Adrenal gland (tissue), 9 donors: ENCODE measurements at regions not wholly inside any gene's neighbourhood (a gene's known extent, or its start where the extent isn't known, plus 50 kb on each side); places are given as distances from the start of the nearest gene placed in this dataset.

Experiments used
- DNase-seq, 7 donors: peaks; one replicate each; pipeline ENCODE4 v3.0.0-alpha.2; 2019 to 2020
- H3K27ac ChIP-seq, 5 donors: fragments of 200-600 bp; sonication (generic) in 4 of 5; 1 replicate in 3 of 5; 2 replicates in 2 of 5; pipeline versions ENCODE4 v1.5.1 to v1.8.0; 2016 to 2020; ENCODE audit warnings: mild to moderate bottlenecking in 1 of 5
- H3K27me3 ChIP-seq: fragments of 200-600 bp; 2 replicates; pipeline ENCODE4 v1.8.0; 2021
- H3K36me3 ChIP-seq, 2 donors: fragments of 200-600 bp; replicated peaks in 1 of 2; 1 replicate in 1 of 2; 2 replicates in 1 of 2; pipeline versions ENCODE4 v1.5.1 to v1.8.0; 2018 to 2022
- H3K4me1 ChIP-seq, 2 donors: fragments of 200-600 bp; replicated peaks in 1 of 2; 1 replicate in 1 of 2; 2 replicates in 1 of 2; pipeline versions ENCODE4 v1.5.1 to v1.8.0; 2018 to 2021
- H3K4me3 ChIP-seq, 4 donors: fragments of 200-600 bp; sonication (generic) in 3 of 4; one replicate each; pipeline ENCODE4 v1.5.1; 2016 to 2018
- H3K9me3 ChIP-seq, 3 donors: fragments of 200-600 bp; sonication (generic) in 1 of 3; replicated peaks in 1 of 3; 1 replicate in 2 of 3; 2 replicates in 1 of 3; pipeline versions ENCODE4 v1.5.1 to v1.8.0; 2016 to 2021
- CTCF ChIP-seq, 6 experiments: fragments of 450-650 bp in 4 of 6; fragments of 200-600 bp in 2 of 6; sonication (generic) in 1 of 6; IDR thresholded peaks; 1 replicate in 5 of 6; 2 replicates in 1 of 6; pipeline versions ENCODE4 v1.5.1 to v1.8.0; 2016 to 2021; ENCODE audit warnings: antibody characterized with exemption in 6 of 6, mild to moderate bottlenecking in 2 of 6, moderate library complexity in 1 of 6
- POLR2A ChIP-seq, 2 donors: fragments of 450-650 bp; IDR thresholded peaks; one replicate each; pipeline ENCODE4 v1.6.1; 2017; ENCODE audit warnings: antibody characterized with exemption in 2 of 2, mild to moderate bottlenecking in 2 of 2, moderate library complexity in 1 of 2
- WGBS, 4 donors: extraction: QIAGEN DNeasy Blood & Tissue Kit in 2 of 4; methylation state at CpG; one replicate each; pipeline versions ENCODE4 v1.1.5 to v1.1.7; 2013 to 2017; 5-methylcytosine and 5-hydroxymethylcytosine counted together
- intact Hi-C, 2 donors: fragments of 100-400 bp; cut with DNase I; formaldehyde crosslinking; loops; one replicate each; pipeline versions ENCODE4 v1.14.1 to v1.15.0; 2022 to 2023
- donor health status: healthy with polysubstance abuse.
- donor health status: Bipolar disorder and iron deficiency.
- donor health status: DM: yes; HTN: yes; CAD: no.
- donor health status: DM: no; HTN: no; CAD: no.
- donor health status: DM: no; HTN: no; CAD: no.

GRCh38 chr20:10902576-10903282 lies 228.9 kb upstream of the JAG1 start:
- no peak for DNase-seq
- no peak overlapping the region for H3K4me3 ChIP-seq
- TF ChIP-seq POLR2A (IDR thresholded peaks at IDR 0.05), result no peak
- TF ChIP-seq CTCF (IDR thresholded peaks at IDR 0.05), result no peak
- H3K27ac ChIP-seq, result no peak overlapping the region
- intact Hi-C loops, result no loop called here
- H3K36me3 ChIP-seq, result no peaks in the 10 kb centered on the region
- H3K27me3 ChIP-seq, result no peaks in the 10 kb centered on the region
- no peaks in the 10 kb centered on the region for H3K9me3 ChIP-seq
- WGBS, 4 donors, result 50 to 74% (median 71%) methylated on average over 1 of the region's 1 CpG
- H3K4me1 ChIP-seq, result no peaks in the 10 kb centered on the region

GRCh38 chr20:10906834-10907233 lies 233.0 kb upstream of the JAG1 start:
- H3K4me1 ChIP-seq, result no peaks in the 10 kb centered on the region
- intact Hi-C loops, result no loop called here
- DNase-seq, result no peak
- no peak overlapping the region for H3K4me3 ChIP-seq
- H3K27ac ChIP-seq, result no peak overlapping the region
- TF ChIP-seq CTCF (IDR thresholded peaks at IDR 0.05) (no peak), POLR2A (IDR thresholded peaks at IDR 0.05) (no peak)
- no peaks in the 10 kb centered on the region for H3K9me3 ChIP-seq
- 85% methylated on average over 2 of the region's 2 CpGs for WGBS, 4 donors
- no peaks in the 10 kb centered on the region for H3K36me3 ChIP-seq
- H3K27me3 ChIP-seq, result no peaks in the 10 kb centered on the region

- Histone ChIP-seq H3K27me3 (no peaks in the 10 kb centered on the region), H3K36me3 (no peaks in the 10 kb centered on the region), H3K27ac (no peak overlapping the region), H3K9me3 (no peaks in the 10 kb centered on the region), H3K4me3 (no peak overlapping the region), H3K4me1 (no peaks in the 10 kb centered on the region)
- no peak for DNase-seq
- TF ChIP-seq POLR2A (IDR thresholded peaks at IDR 0.05) (no peak), CTCF (IDR thresholded peaks at IDR 0.05) (no peak)
- intact Hi-C loops, result no loop called here
Observed at GRCh38 chr20:10909803-10910202, 236.0 kb upstream of the JAG1 start.

GRCh38 chr20:10910535-10911178 lies 236.9 kb upstream of the JAG1 start:
- TF ChIP-seq CTCF (IDR thresholded peaks at IDR 0.05), result no peak
- TF ChIP-seq POLR2A (IDR thresholded peaks at IDR 0.05), result no peak
- no peak for DNase-seq

More at GRCh38 chr20:10910535-10911178, 236.9 kb upstream of the JAG1 start:
- Histone ChIP-seq H3K36me3 (no peaks in the 10 kb centered on the region), H3K27me3 (no peaks in the 10 kb centered on the region), H3K4me1 (no peaks in the 10 kb centered on the region), H3K9me3 (no peaks in the 10 kb centered on the region), H3K4me3 (peak overlapping the region in 1 of 4 donors; percentile 9), H3K27ac (no peak overlapping the region)
- WGBS, 4 donors, result 47 to 63% (median 59%) methylated on average over 12 of the region's 12 CpGs
- intact Hi-C loops, result no loop called here
